K562 (cell line): ENCODE measurements at regions not wholly inside any gene's neighbourhood (a gene's known extent, or its start where the extent isn't known, plus 50 kb on each side); places are given as distances from the start of the nearest gene placed in this dataset.
A peak's percentile ranks its signal among the peaks of the same experiment; 100 is the strongest.

Source experiments
- ARID1B ChIP-seq: fragments of 450-650 bp; IDR thresholded peaks from 2 replicates; pipeline ENCODE4 v1.6.1; 2016; ENCODE audit warnings: antibody characterized with exemption, mild to moderate bottlenecking, inconsistent platforms
- ATF7 ChIP-seq: fragments of 450-650 bp; IDR thresholded peaks from 2 replicates; pipeline ENCODE4 v1.7.1; 2014; ENCODE audit warnings: mild to moderate bottlenecking, moderate library complexity
- BACH1 ChIP-seq: fragments of 200-800 bp; sonication (Bioruptor generic); IDR thresholded peaks from 2 replicates; pipeline ENCODE4 v1.6.1; 2016; ENCODE audit warnings: missing genetic modification characterization, missing compliant biosample characterization
- CBFA2T2 ChIP-seq: fragments of 450-650 bp; conservative IDR thresholded peaks from 2 replicates; pipeline ENCODE4 v1.6.1; 2017; ENCODE audit warnings: mild to moderate bottlenecking
- CREBBP ChIP-seq: IDR thresholded peaks from one replicate; pipeline ENCODE4 v1.6.1; 2012; ENCODE audit warnings: low read depth, mild to moderate bottlenecking, control low read depth, inconsistent platforms, low read length
- CTBP1 ChIP-seq: fragments of 450-650 bp; IDR thresholded peaks from 2 replicates; pipeline ENCODE4 v1.6.1; 2016; ENCODE audit warnings: borderline replicate concordance
- DNMT1 ChIP-seq: fragments of 450-650 bp; IDR thresholded peaks from 2 replicates; pipeline ENCODE4 v1.6.1; 2016; ENCODE audit warnings: antibody characterized with exemption, mild to moderate bottlenecking
- EHMT2 ChIP-seq: fragments of 450-650 bp; IDR thresholded peaks from 2 replicates; pipeline ENCODE4 v1.6.1; 2018; ENCODE audit warnings: antibody characterized with exemption
- FOXK2 ChIP-seq, 2 experiments: fragments of 450-650 bp; IDR thresholded peaks in 1 of 2; conservative IDR thresholded peaks in 1 of 2; 2 replicates each; pipeline ENCODE4 v1.6.1; 2016; ENCODE audit warnings: low read depth in 2 of 2, mild to moderate bottlenecking in 1 of 2
- FOXP1 ChIP-seq: sonication (generic); formaldehyde crosslinking; IDR thresholded peaks from 2 replicates; pipeline ENCODE4 v1.8.0; 2022; ENCODE audit warnings: mild to moderate bottlenecking, missing genetic modification reagents
- JUND ChIP-seq, 2 experiments: IDR thresholded peaks; 2 replicates in 1 of 2; 3 replicates in 1 of 2; pipeline ENCODE4 v1.6.1; 2011; ENCODE audit warnings: borderline replicate concordance in 2 of 2, low read depth in 2 of 2, low read length in 2 of 2, improper control_type of control experiment in 1 of 2, missing biosample characterization in 1 of 2, missing genetic modification characterization in 1 of 2, missing genetic modification reagents in 1 of 2
- KDM1A ChIP-seq, 2 experiments: fragments of 450-650 bp; IDR thresholded peaks; 2 replicates each; pipeline ENCODE4 v1.6.1; 2016; ENCODE audit warnings: mild to moderate bottlenecking in 2 of 2
- MAFK ChIP-seq: IDR thresholded peaks from 2 replicates; pipeline ENCODE4 v1.6.1; 2011; ENCODE audit warnings: low read length, improper control_type of control experiment
- MTA2 ChIP-seq: fragments of 450-650 bp; IDR thresholded peaks from 2 replicates; pipeline ENCODE4 v1.6.1; 2016; ENCODE audit warnings: low read depth
- PML ChIP-seq: IDR thresholded peaks from 2 replicates; pipeline ENCODE4 v1.6.1; 2012; ENCODE audit warnings: low read length, inconsistent platforms
- POLR2AphosphoS5 ChIP-seq: IDR thresholded peaks from 2 replicates; pipeline ENCODE4 v1.6.1; 2011; ENCODE audit warnings: mild to moderate bottlenecking, low read depth, low read length, moderate library complexity; ENCODE audit not compliant: control insufficient read depth, insufficient read depth
- SIRT6 ChIP-seq: IDR thresholded peaks from one replicate; pipeline ENCODE4 v1.6.1; 2012; ENCODE audit warnings: low read depth, mild to moderate bottlenecking, control low read depth, inconsistent platforms, low read length, moderate library complexity
- SMARCE1 ChIP-seq: fragments of 450-650 bp; IDR thresholded peaks from 2 replicates; pipeline ENCODE4 v1.7.1; 2016; ENCODE audit warnings: mild to moderate bottlenecking
- STAT5A ChIP-seq: IDR thresholded peaks from 2 replicates; pipeline ENCODE4 v1.6.1; 2012; ENCODE audit warnings: low read length, inconsistent platforms, borderline replicate concordance
- TAL1 ChIP-seq: fragments of 450-650 bp; IDR thresholded peaks from 2 replicates; pipeline ENCODE4 v1.6.1; 2016; ENCODE audit warnings: mild to moderate bottlenecking
- TCF3 ChIP-seq: sonication (generic); formaldehyde crosslinking; IDR thresholded peaks from 2 replicates; pipeline ENCODE4 v1.4.0; 2020; ENCODE audit warnings: mild to moderate bottlenecking, missing genetic modification reagents
- TEAD4 ChIP-seq, 2 experiments: sonication (generic) in 1 of 2; formaldehyde crosslinking in 1 of 2; IDR thresholded peaks; 2 replicates each; pipeline versions ENCODE4 v1.6.1 to v1.8.0; 2012 to 2022; ENCODE audit warnings: borderline replicate concordance in 1 of 2, inconsistent platforms in 1 of 2, low read length in 1 of 2, mild to moderate bottlenecking in 1 of 2, missing genetic modification reagents in 1 of 2
- ZNF384 ChIP-seq: IDR thresholded peaks from 2 replicates; pipeline ENCODE4 v1.6.1; 2012; ENCODE audit warnings: low read depth, low read length, improper control_type of control experiment
- TF ChIP-seq, protein P1 (sequence below), 2 experiments: fragments of 250-450 bp in 1 of 2; fragments of 450-650 bp in 1 of 2; sonication (Bioruptor Pico) in 1 of 2; IDR thresholded peaks; 2 replicates each; pipeline versions ENCODE4 v1.6.1 to v1.8.0; 2016 to 2021; ENCODE audit warnings: mild to moderate bottlenecking in 2 of 2, moderate library complexity in 2 of 2, missing compliant biosample characterization in 1 of 2, missing genetic modification characterization in 1 of 2
- TF ChIP-seq, protein P2 (sequence below): fragments of 450-650 bp; IDR thresholded peaks from 2 replicates; pipeline ENCODE4 v1.6.1; 2017; ENCODE audit warnings: antibody characterized with exemption, mild to moderate bottlenecking
- TF ChIP-seq, protein P3 (sequence below): fragments of 450-650 bp; IDR thresholded peaks from 2 replicates; pipeline ENCODE4 v1.6.1; 2016; ENCODE audit warnings: low read depth, mild to moderate bottlenecking, moderate library complexity

DNA sequence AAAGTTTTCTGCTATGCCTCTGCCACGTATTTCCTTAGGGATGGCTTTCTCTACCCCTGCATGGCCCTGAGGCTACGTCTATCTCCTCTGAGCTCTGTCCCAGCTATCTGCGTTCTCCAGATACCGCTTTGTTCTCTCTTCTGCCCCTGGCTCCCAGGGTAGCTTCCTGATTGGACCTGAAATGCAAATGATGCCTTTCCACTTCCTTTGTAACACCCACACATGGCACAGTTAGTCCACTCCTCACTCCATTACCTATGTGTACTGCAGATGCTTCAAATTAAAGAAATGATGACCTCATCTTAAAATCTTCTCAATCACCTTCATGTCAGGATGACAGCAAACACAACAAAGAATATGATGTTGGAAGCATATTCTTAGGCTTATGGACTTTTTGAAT, 138.6 kb upstream of the POGK start (continued):
- TF ChIP-seq TEAD4 (IDR thresholded peaks at IDR 0.05; ENCODE audit: low read length): peak; percentile 65
- TF ChIP-seq TEAD4 (CRISPR knock-in tag; IDR thresholded peaks at IDR 0.05; ENCODE audit: borderline replicate concordance): no peak
- TF ChIP-seq KDM1A (IDR thresholded peaks at IDR 0.05): peak; percentile 24 to 28; a peak in 3 of 4 replicates
- TF ChIP-seq CREBBP: no peak
- TF ChIP-seq, protein P1, sequence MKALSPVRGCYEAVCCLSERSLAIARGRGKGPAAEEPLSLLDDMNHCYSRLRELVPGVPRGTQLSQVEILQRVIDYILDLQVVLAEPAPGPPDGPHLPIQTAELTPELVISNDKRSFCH (CRISPR knock-in tag; IDR thresholded peaks at IDR 0.05): no peak
- TF ChIP-seq, protein P1 (tag; IDR thresholded peaks at IDR 0.05): peak; percentile 62; the same call in 1 of the 2 replicates
- no peak for TF ChIP-seq ZNF384
- TF ChIP-seq TAL1: peak; percentile 65
- 0 out of 2 replicates have a peak, but pooled peaks have one; percentile 42 for TF ChIP-seq POLR2AphosphoS5
- peak; percentile 76; the same call in 1 of the 2 replicates for TF ChIP-seq ATF7
- no peak for TF ChIP-seq SIRT6
- TF ChIP-seq MTA2: no peak
- 0 out of 4 replicates have a peak, but pooled peaks of 1 of the 2 experiments have one; percentile 18 for TF ChIP-seq FOXK2 (conservative IDR thresholded peaks at IDR 0.05 in 1 of 2, IDR thresholded peaks at IDR 0.05 in 1 of 2; ENCODE audit: low read depth in 2 of 2)
- no peak for TF ChIP-seq FOXP1 (CRISPR knock-in tag)
- TF ChIP-seq ARID1B: peak; percentile 81
- peak; percentile 64 for TF ChIP-seq CBFA2T2
- peak; percentile 40; the same call in 1 of the 2 replicates for TF ChIP-seq PML
- TF ChIP-seq TCF3 (CRISPR knock-in tag): peak; percentile 73
- TF ChIP-seq JUND (IDR thresholded peaks at IDR 0.05; ENCODE audit: borderline replicate concordance, low read depth, low read length): peak; percentile 24; the same call in 1 of the 2 replicates
- TF ChIP-seq JUND (tag; IDR thresholded peaks at IDR 0.05; ENCODE audit: borderline replicate concordance, low read depth, low read length): peak; percentile 84
- 0 out of 2 replicates have a peak, but pooled peaks have one; percentile 36 for TF ChIP-seq EHMT2
- TF ChIP-seq, protein P2, sequence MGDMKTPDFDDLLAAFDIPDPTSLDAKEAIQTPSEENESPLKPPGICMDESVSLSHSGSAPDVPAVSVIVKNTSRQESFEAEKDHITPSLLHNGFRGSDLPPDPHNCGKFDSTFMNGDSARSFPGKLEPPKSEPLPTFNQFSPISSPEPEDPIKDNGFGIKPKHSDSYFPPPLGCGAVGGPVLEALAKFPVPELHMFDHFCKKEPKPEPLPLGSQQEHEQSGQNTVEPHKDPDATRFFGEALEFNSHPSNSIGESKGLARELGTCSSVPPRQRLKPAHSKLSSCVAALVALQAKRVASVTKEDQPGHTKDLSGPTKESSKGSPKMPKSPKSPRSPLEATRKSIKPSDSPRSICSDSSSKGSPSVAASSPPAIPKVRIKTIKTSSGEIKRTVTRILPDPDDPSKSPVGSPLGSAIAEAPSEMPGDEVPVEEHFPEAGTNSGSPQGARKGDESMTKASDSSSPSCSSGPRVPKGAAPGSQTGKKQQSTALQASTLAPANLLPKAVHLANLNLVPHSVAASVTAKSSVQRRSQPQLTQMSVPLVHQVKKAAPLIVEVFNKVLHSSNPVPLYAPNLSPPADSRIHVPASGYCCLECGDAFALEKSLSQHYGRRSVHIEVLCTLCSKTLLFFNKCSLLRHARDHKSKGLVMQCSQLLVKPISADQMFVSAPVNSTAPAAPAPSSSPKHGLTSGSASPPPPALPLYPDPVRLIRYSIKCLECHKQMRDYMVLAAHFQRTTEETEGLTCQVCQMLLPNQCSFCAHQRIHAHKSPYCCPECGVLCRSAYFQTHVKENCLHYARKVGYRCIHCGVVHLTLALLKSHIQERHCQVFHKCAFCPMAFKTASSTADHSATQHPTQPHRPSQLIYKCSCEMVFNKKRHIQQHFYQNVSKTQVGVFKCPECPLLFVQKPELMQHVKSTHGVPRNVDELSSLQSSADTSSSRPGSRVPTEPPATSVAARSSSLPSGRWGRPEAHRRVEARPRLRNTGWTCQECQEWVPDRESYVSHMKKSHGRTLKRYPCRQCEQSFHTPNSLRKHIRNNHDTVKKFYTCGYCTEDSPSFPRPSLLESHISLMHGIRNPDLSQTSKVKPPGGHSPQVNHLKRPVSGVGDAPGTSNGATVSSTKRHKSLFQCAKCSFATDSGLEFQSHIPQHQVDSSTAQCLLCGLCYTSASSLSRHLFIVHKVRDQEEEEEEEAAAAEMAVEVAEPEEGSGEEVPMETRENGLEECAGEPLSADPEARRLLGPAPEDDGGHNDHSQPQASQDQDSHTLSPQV: 0 out of 2 replicates have a peak, but pooled peaks have one; percentile 19
- TF ChIP-seq, protein P3, sequence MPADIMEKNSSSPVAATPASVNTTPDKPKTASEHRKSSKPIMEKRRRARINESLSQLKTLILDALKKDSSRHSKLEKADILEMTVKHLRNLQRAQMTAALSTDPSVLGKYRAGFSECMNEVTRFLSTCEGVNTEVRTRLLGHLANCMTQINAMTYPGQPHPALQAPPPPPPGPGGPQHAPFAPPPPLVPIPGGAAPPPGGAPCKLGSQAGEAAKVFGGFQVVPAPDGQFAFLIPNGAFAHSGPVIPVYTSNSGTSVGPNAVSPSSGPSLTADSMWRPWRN: no peak
- TF ChIP-seq STAT5A: 0 out of 2 replicates have a peak, but pooled peaks have one; percentile 20
- TF ChIP-seq DNMT1: no peak
- TF ChIP-seq MAFK: peak; percentile 68
- peak; percentile 70 for TF ChIP-seq CTBP1
- peak; percentile 33; the same call in 1 of the 2 replicates for TF ChIP-seq SMARCE1
- 0 out of 2 replicates have a peak, but pooled peaks have one; percentile 28 for TF ChIP-seq BACH1 (tag)
